Endodermal cell (in vitro differentiated cells): ENCODE measurements at regions not wholly inside any gene's neighbourhood (a gene's known extent, or its start where the extent isn't known, plus 50 kb on each side); places are given as distances from the start of the nearest gene placed in this dataset.

Source experiments
- DNase-seq: peaks from one replicate; pipeline ENCODE4 v3.0.0-alpha.2; 2017
- H3K27ac ChIP-seq: 2 replicates; pipeline ENCODE4 v1.5.1; 2013; ENCODE audit warnings: mild to moderate bottlenecking, low read depth, low read length, moderate library complexity
- H3K27me3 ChIP-seq: 2 replicates; pipeline ENCODE4 v1.6.1; 2013; ENCODE audit warnings: mild to moderate bottlenecking, low read length, moderate library complexity; ENCODE audit not compliant: insufficient read depth, control insufficient read depth, poor library complexity, severe bottlenecking
- H3K36me3 ChIP-seq: 2 replicates; pipeline ENCODE4 v1.7.0; 2013; ENCODE audit warnings: mild to moderate bottlenecking, low read length, moderate library complexity; ENCODE audit not compliant: control insufficient read depth, insufficient read depth
- H3K4me1 ChIP-seq: one replicate; pipeline ENCODE4 v1.7.0; 2013; ENCODE audit warnings: low read length; ENCODE audit not compliant: control insufficient read depth, insufficient read depth
- H3K4me3 ChIP-seq: 2 replicates; pipeline ENCODE4 v1.5.1; 2013; ENCODE audit warnings: mild to moderate bottlenecking, low read length, moderate library complexity
- H3K9ac ChIP-seq: 2 replicates; pipeline ENCODE4 v1.6.1; 2013; ENCODE audit warnings: mild to moderate bottlenecking, low read length, moderate library complexity; ENCODE audit not compliant: poor library complexity, severe bottlenecking; ENCODE audit errors: extremely low read depth
- H3K9me3 ChIP-seq: 2 replicates; pipeline ENCODE4 v1.6.1; 2013; ENCODE audit warnings: mild to moderate bottlenecking, low read length, moderate library complexity; ENCODE audit not compliant: control insufficient read depth
- H3K27ac Mint-ChIP-seq: 2 replicates; pipeline ENCODE4 v1.8.0; 2020; ENCODE audit warnings: mixed read lengths
- H3K27me3 Mint-ChIP-seq: 2 replicates; pipeline ENCODE4 v1.8.0; 2021; ENCODE audit warnings: mild to moderate bottlenecking, mixed read lengths; ENCODE audit not compliant: insufficient read depth
- H3K36me3 Mint-ChIP-seq: 2 replicates; pipeline ENCODE4 v1.8.0; 2020; ENCODE audit warnings: low read depth, mixed read lengths
- H3K4me1 Mint-ChIP-seq: 2 replicates; pipeline ENCODE4 v1.8.0; 2020; ENCODE audit warnings: mixed read lengths
- H3K4me3 Mint-ChIP-seq: 2 replicates; pipeline ENCODE4 v1.8.0; 2020; ENCODE audit warnings: mild to moderate bottlenecking, moderate library complexity, mixed read lengths
- H3K9me3 Mint-ChIP-seq: 2 replicates; pipeline ENCODE4 v1.8.0; 2020; ENCODE audit warnings: mild to moderate bottlenecking, mixed read lengths
- CTCF ChIP-seq: fragments of 200-600 bp; sonication (generic); conservative IDR thresholded peaks from 2 replicates; pipeline ENCODE4 v1.5.0; 2021; ENCODE audit warnings: antibody characterized with exemption, mild to moderate bottlenecking
- WGBS, 2 experiments: methylation state at CpG; one replicate each; pipeline versions ENCODE4 v1.1.5 to v1.1.7; 2013; ENCODE audit warnings: missing lambda C conversion rate in 2 of 2, mixed read lengths in 1 of 2; ENCODE audit not compliant: insufficient coverage in 1 of 2, insufficient read length in 1 of 2; 5-methylcytosine and 5-hydroxymethylcytosine counted together

DNA sequence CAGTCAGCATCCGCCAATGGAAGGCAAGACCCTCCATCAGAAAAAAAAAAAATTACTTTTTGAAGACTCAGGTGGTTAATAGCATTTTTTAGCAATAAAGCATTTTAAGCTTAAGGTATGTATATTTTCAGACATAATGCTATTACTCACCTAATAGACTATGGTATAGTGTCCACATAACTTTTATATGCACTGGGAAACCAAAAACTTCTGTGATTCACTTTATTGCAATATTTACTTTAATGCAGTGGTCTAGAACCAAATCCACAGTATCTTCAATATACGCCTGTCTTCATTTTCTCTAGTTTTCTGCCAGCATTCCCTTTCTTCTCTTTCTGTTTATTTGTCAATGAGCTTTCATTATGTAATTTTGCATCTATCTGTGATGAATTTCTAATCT is 418.1 kb downstream of the SLITRK6 start:
- H3K4me1 Mint-ChIP-seq = no peaks in the 10 kb centered on the region
- no peak overlapping the region for H3K4me3 Mint-ChIP-seq
- no peaks in the 10 kb centered on the region for H3K9me3 Mint-ChIP-seq
- 86 to 90% methylated on average over 1 to 2 of the region's 2 CpGs for WGBS, 2 experiments
- Histone ChIP-seq H3K9me3 (no peaks in the 10 kb centered on the region), H3K27me3 (no peaks in the 10 kb centered on the region), H3K36me3 (no peaks in the 10 kb centered on the region), H3K4me1 (no peaks in the 10 kb centered on the region), H3K27ac (no peak overlapping the region), H3K4me3 (no peak overlapping the region), H3K9ac (no peak overlapping the region)
- no peaks in the 10 kb centered on the region for H3K27me3 Mint-ChIP-seq
- H3K27ac Mint-ChIP-seq = no peak overlapping the region
- no peak for DNase-seq
- H3K36me3 Mint-ChIP-seq = no peaks in the 10 kb centered on the region
- TF ChIP-seq CTCF = no peak

DNA sequence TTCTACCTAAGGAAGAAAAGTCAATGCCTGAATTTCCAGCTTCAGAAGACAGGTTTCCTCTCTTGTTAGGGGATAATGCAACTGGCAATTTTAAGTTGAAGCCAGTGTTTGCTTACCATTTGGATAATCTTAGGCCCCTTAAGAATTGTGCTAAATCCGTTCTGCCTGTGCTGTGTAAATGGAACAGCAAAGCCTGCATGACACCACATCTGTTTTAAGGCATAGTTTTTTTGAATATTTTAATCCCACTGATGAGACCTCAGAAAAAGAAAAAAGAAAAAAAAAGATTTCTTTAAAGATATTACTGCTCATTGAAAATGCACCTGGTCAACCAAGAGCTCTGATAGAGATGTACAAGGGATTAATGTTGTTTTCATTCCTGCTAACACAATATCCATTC is 419.2 kb downstream of the SLITRK6 start:
- H3K4me3 Mint-ChIP-seq = no peak overlapping the region
- WGBS, 2 experiments = 83 to 93% methylated on average over 1 of the region's 1 CpG
- no peak overlapping the region for H3K27ac Mint-ChIP-seq

DNA sequence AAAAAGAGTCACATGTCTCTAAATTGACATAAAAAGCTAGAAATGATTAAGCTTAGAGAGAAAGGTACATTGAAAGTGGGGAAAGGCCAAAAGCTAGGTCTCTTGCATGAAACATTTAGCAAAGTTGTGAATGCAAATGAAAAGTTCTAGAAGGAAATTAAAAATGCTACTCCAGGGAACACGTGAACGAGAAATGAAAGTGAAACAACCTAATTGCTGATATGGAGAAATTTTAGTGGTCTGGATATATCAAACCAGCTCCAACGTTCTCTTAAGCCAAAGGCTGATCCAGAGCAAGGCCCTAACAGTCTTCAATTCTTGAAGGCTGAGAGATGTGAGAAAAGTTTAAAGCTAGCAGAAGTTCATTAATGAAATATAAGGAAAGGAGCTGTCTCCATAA is 419.8 kb downstream of the SLITRK6 start:
- no peak overlapping the region for H3K4me3 Mint-ChIP-seq
- H3K27me3 Mint-ChIP-seq = no peaks in the 10 kb centered on the region
- H3K36me3 ChIP-seq = no peaks in the 10 kb centered on the region
- H3K36me3 Mint-ChIP-seq = no peaks in the 10 kb centered on the region
- H3K9me3 ChIP-seq = no peaks in the 10 kb centered on the region
- no peak overlapping the region for H3K27ac Mint-ChIP-seq
- no peak for TF ChIP-seq CTCF
- no peaks in the 10 kb centered on the region for H3K27me3 ChIP-seq
- WGBS, 2 experiments = 62 to 63% methylated on average over 3 of the region's 3 CpGs
- H3K4me1 Mint-ChIP-seq = no peaks in the 10 kb centered on the region
- DNase-seq = no peak
- no peaks in the 10 kb centered on the region for H3K9me3 Mint-ChIP-seq
- no peak overlapping the region for H3K9ac ChIP-seq
- H3K4me3 ChIP-seq = no peak overlapping the region
- H3K4me1 ChIP-seq = no peaks in the 10 kb centered on the region
- no peak overlapping the region for H3K27ac ChIP-seq

More for the DNA sequence above, 419.2 kb downstream of the SLITRK6 start:
- Mint-ChIP-seq H3K27me3 (no peaks in the 10 kb centered on the region), H3K4me1 (no peaks in the 10 kb centered on the region), H3K9me3 (no peaks in the 10 kb centered on the region), H3K36me3 (no peaks in the 10 kb centered on the region)
- DNase-seq = no peak
- Histone ChIP-seq H3K9me3 (no peaks in the 10 kb centered on the region), H3K36me3 (no peaks in the 10 kb centered on the region), H3K27me3 (no peaks in the 10 kb centered on the region), H3K27ac (no peak overlapping the region), H3K4me1 (no peaks in the 10 kb centered on the region), H3K9ac (no peak overlapping the region), H3K4me3 (no peak overlapping the region)
- no peak for TF ChIP-seq CTCF
